ENCODE measurements at regions not wholly inside any gene's neighbourhood (a gene's known extent, or its start where the extent isn't known, plus 50 kb on each side); places are given as distances from the start of the nearest gene placed in this dataset.

DNA sequence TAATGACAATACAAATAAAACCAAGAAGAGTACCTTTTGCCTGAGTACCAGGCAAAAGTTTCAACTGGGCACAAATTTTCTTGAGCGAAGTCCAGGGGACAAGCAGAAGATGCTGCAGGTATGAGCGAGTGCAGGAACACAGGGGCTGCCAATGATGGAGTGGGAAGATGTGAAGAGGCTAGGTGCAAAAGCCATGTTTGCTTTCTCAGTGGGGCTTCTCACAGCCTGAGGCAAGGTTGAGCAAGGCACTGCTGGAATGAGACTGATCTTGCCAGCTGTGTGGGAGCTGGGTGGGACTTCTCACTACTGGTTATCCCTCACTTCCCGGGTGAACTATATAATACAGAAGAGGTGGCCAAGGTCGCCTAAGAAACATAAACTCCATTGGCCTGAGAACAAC is 1200.7 kb downstream of the SLITRK1 start:
- no peak overlapping the region for H3K4me3 ChIP-seq
- no peaks in the 10 kb centered on the region for H3K36me3 ChIP-seq
- no peak for DNase-seq (ENCODE audit: low spot score)
- WGBS = 75% methylated on average over 4 of the region's 4 CpGs
- H3K27me3 ChIP-seq (replicated peaks; ENCODE audit: insufficient read depth) = no peaks in the 10 kb centered on the region
- H3K27ac ChIP-seq = no peak overlapping the region
- H3K4me1 ChIP-seq (replicated peaks) = no peaks in the 10 kb centered on the region
- intact Hi-C loops (cut with DNase I) = no loop called here
- TF ChIP-seq POLR2A (IDR thresholded peaks at IDR 0.05) (no peak), POLR2AphosphoS5 (IDR thresholded peaks at IDR 0.05) (no peak)
- TF ChIP-seq, protein P1, sequence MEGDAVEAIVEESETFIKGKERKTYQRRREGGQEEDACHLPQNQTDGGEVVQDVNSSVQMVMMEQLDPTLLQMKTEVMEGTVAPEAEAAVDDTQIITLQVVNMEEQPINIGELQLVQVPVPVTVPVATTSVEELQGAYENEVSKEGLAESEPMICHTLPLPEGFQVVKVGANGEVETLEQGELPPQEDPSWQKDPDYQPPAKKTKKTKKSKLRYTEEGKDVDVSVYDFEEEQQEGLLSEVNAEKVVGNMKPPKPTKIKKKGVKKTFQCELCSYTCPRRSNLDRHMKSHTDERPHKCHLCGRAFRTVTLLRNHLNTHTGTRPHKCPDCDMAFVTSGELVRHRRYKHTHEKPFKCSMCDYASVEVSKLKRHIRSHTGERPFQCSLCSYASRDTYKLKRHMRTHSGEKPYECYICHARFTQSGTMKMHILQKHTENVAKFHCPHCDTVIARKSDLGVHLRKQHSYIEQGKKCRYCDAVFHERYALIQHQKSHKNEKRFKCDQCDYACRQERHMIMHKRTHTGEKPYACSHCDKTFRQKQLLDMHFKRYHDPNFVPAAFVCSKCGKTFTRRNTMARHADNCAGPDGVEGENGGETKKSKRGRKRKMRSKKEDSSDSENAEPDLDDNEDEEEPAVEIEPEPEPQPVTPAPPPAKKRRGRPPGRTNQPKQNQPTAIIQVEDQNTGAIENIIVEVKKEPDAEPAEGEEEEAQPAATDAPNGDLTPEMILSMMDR (IDR thresholded peaks at IDR 0.05) = no peak
- no peaks in the 10 kb centered on the region for H3K9me3 ChIP-seq

DNA sequence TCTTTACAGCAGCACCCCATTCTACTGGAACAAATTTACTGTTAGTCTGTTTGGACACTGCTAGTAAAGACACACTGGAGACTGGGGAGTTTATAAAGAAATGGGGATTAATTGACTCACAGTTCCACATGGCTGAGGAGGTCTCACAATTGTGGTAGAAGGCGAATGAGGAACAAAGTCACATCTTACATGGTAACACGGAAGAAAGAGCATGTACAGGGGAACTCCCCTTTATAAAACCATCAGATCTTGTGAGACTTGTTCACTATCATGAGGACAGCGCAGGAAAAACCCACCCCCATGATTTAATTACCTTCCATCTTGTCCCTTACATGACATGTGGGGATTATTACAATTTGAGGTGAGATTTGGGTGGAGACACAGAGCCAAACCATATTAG is 1204.2 kb downstream of the SLITRK1 start:
- WGBS = 90% methylated on average over 3 of the region's 3 CpGs
- H3K36me3 ChIP-seq = no peaks in the 10 kb centered on the region
- H3K4me1 ChIP-seq (replicated peaks) = no peaks in the 10 kb centered on the region
- no peaks in the 10 kb centered on the region for H3K27me3 ChIP-seq (replicated peaks; ENCODE audit: insufficient read depth)
- TF ChIP-seq, protein P1 (IDR thresholded peaks at IDR 0.05) = no peak
- TF ChIP-seq POLR2A (IDR thresholded peaks at IDR 0.05) = no peak
- TF ChIP-seq POLR2AphosphoS5 (IDR thresholded peaks at IDR 0.05) = no peak
- no peaks in the 10 kb centered on the region for H3K9me3 ChIP-seq
- H3K4me3 ChIP-seq = no peak overlapping the region
- no peak for DNase-seq (ENCODE audit: low spot score)
- no peak overlapping the region for H3K27ac ChIP-seq
- intact Hi-C loops (cut with DNase I) = no loop called here

DNA sequence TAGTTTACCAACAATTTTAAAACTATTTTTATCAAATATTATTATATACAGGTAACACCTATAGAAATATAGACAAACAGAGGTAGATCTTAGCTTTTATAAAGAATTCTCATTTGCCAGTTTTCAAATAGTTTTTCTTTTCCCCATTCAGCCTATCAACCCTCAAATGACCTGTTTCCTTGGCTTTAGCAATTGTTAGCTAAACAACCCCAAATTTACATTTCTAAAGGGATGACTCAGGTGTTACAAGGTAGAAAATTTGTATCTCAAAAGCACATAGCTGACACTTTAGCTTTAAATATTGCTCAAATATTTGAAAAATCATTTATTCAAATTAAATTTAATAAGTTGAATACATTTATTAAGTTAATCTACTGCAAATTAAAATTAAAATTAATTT is 1207.2 kb downstream of the SLITRK1 start:
- Histone ChIP-seq H3K27ac (no peak overlapping the region), H3K4me1 (replicated peaks) (no peaks in the 10 kb centered on the region), H3K27me3 (replicated peaks; ENCODE audit: insufficient read depth) (no peaks in the 10 kb centered on the region), H3K36me3 (no peaks in the 10 kb centered on the region), H3K4me3 (no peak overlapping the region), H3K9me3 (no peaks in the 10 kb centered on the region)
- TF ChIP-seq, protein P1 (IDR thresholded peaks at IDR 0.05) = no peak
- no peak for TF ChIP-seq POLR2A (IDR thresholded peaks at IDR 0.05)
- no peak for TF ChIP-seq POLR2AphosphoS5 (IDR thresholded peaks at IDR 0.05)
- no peak for DNase-seq (ENCODE audit: low spot score)
- intact Hi-C loops (cut with DNase I) = no loop called here

DNA sequence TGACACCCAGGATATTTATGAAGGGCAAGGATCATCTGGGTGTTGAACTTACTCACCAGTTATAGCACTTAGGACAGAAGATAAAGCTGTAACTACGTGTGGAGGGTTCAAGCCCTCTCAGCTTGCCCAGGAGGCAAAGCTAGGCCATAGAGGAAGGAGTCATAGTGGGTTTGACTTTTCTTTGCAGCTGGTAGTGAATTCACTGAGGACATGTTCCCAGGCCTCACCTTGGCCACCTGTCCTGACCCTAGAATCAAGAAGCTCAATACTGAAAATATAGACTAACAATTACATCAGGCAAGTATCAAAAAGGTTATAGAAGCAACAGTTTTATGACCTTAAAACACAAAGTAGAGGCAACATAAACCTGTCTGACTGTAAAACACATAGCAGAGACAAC is 1207.7 kb downstream of the SLITRK1 start:
- Histone ChIP-seq H3K4me1 (replicated peaks) (no peaks in the 10 kb centered on the region), H3K4me3 (no peak overlapping the region), H3K27me3 (replicated peaks; ENCODE audit: insufficient read depth) (no peaks in the 10 kb centered on the region), H3K36me3 (no peaks in the 10 kb centered on the region), H3K27ac (no peak overlapping the region), H3K9me3 (no peaks in the 10 kb centered on the region)
- intact Hi-C loops (cut with DNase I) = no loop called here
- DNase-seq (ENCODE audit: low spot score) = no peak
- 50% methylated on average over 1 of the region's 1 CpG for WGBS
- TF ChIP-seq, protein P1 (IDR thresholded peaks at IDR 0.05) = no peak
- no peak for TF ChIP-seq POLR2AphosphoS5 (IDR thresholded peaks at IDR 0.05)
- no peak for TF ChIP-seq POLR2A (IDR thresholded peaks at IDR 0.05)

DNA sequence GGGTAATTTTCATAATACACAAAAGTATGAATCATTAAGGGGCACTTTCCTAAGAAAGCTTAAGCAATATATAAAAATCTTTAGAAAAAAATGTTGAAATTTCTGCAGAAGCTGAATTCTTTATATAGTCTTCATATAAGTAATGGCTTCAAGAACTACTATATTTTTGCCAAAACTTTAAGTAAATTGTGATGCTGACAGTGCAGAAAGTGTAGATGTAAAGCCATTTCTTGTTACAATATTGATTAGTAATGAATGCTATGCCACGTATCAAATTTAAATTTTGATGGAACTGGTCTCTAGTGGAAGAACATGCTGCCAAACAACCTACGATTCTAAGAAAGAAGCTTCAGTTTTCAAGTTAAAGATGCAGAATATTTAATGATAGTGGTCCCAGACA is 1210.0 kb downstream of the SLITRK1 start:
- Histone ChIP-seq H3K36me3 (no peaks in the 10 kb centered on the region), H3K27me3 (replicated peaks; ENCODE audit: insufficient read depth) (no peaks in the 10 kb centered on the region), H3K27ac (no peak overlapping the region), H3K4me1 (replicated peaks) (no peaks in the 10 kb centered on the region), H3K9me3 (no peaks in the 10 kb centered on the region), H3K4me3 (no peak overlapping the region)
- no peak for TF ChIP-seq POLR2A (IDR thresholded peaks at IDR 0.05)
- no peak for DNase-seq (ENCODE audit: low spot score)
- 88% methylated on average over 2 of the region's 2 CpGs for WGBS
- intact Hi-C loops (cut with DNase I) = no loop called here
